Pancreas (tissue), 10 donors: ENCODE measurements at regions not wholly inside any gene's neighbourhood (a gene's known extent, or its start where the extent isn't known, plus 50 kb on each side); places are given as distances from the start of the nearest gene placed in this dataset.
A peak's percentile ranks its signal among the peaks of the same experiment; 100 is the strongest.
"Not testable (repeated sequence)": the region's sequence is repeated elsewhere in the genome, so short reads cannot be mapped to it uniquely, and the experiment has no call there.

Source experiments
- ATAC-seq, 4 donors: fragments of 200-7000 bp; cut with Tn5 transposase; one replicate each; pipeline versions ENCODE4 v1.8.0 to v1.9.1; 2020; ENCODE audit warnings: mild to moderate bottlenecking in 4 of 4, moderate library complexity in 4 of 4
- DNase-seq, 6 donors: peaks; one replicate each; pipeline ENCODE4 v3.0.0-alpha.2; 2020
- FAIRE-seq: peaks from 2 replicates; lab custom pipeline; 2012; peaks lifted over from hg19 to GRCh38; lab: Jason Lieb, UNC
- H3K27ac ChIP-seq, 4 donors: fragments of 200-600 bp; sonication (generic); 1 replicate in 3 of 4; 2 replicates in 1 of 4; pipeline versions ENCODE4 v1.5.0 to v1.8.0; 2020
- H3K27me3 ChIP-seq, 4 donors: fragments of 200-600 bp; one replicate each; pipeline ENCODE4 v1.8.0; 2021
- H3K36me3 ChIP-seq, 3 donors: fragments of 200-600 bp; sonication (generic) in 1 of 3; one replicate each; pipeline versions ENCODE4 v1.5.0 to v1.8.0; 2020 to 2021
- H3K4me1 ChIP-seq, 3 donors: fragments of 200-600 bp; one replicate each; pipeline ENCODE4 v1.8.0; 2021
- H3K4me3 ChIP-seq, 4 donors: fragments of 200-600 bp; sonication (generic) in 2 of 4; one replicate each; pipeline versions ENCODE4 v1.5.0 to v1.8.0; 2020 to 2021
- H3K9me3 ChIP-seq, 4 donors: fragments of 200-600 bp; one replicate each; pipeline ENCODE4 v1.8.0; 2021
- WGBS, 2 donors: extraction: QIAGEN DNeasy Blood & Tissue Kit; methylation state at CpG; one replicate each; pipeline ENCODE4 v1.1.7; 2013; 5-methylcytosine and 5-hydroxymethylcytosine counted together
- intact Hi-C, 3 donors: fragments of 100-400 bp; cut with DNase I; formaldehyde crosslinking; loops; one replicate each; pipeline versions ENCODE4 v1.11.1 to v1.14.2; 2022
- TF ChIP-seq, protein P1 (sequence below), 4 donors: fragments of 200-600 bp; sonication (generic) in 3 of 4; IDR thresholded peaks; one replicate each; pipeline versions ENCODE4 v1.5.0 to v1.8.0; 2021; ENCODE audit warnings: antibody characterized with exemption in 4 of 4
- donor health status: healthy with polysubstance abuse.
- donor health status: DM: no; HTN: no; CAD: no; lungs with moderate emphysema.
- donor health status: DM: no; HTN: no; CAD: no.
- donor health status: control.
- donor health status: control.
- donor health status: Bipolar disorder and iron deficiency.
- donor health status: DM: yes; HTN: yes; CAD: no.
- donor health status: DM: no; HTN: no; CAD: no.
- donor health status: DM: no; HTN: no; CAD: no.
- donor health status: DM: yes; HTN: yes; CAD: no.

GRCh38 chr10:44101082-44101481, 283.8 kb downstream of the CXCL12 start:
- Histone ChIP-seq H3K4me1 (peaks cover 4 to 7% (median 4%) of the 10 kb centered on the region in 3 donors), H3K36me3 (no peaks in the 10 kb centered on the region), H3K27ac (peak overlapping the region in 2 of 4 donors; percentile 6 to 31), H3K4me3 (no peak overlapping the region), H3K9me3 (no peaks in the 10 kb centered on the region), H3K27me3 (no peaks in the 10 kb centered on the region)
- DNase-seq (no peak), ATAC-seq (peak in 2 of 4 donors; percentile 25 to 62), FAIRE-seq (no peak)
- TF ChIP-seq, protein P1, sequence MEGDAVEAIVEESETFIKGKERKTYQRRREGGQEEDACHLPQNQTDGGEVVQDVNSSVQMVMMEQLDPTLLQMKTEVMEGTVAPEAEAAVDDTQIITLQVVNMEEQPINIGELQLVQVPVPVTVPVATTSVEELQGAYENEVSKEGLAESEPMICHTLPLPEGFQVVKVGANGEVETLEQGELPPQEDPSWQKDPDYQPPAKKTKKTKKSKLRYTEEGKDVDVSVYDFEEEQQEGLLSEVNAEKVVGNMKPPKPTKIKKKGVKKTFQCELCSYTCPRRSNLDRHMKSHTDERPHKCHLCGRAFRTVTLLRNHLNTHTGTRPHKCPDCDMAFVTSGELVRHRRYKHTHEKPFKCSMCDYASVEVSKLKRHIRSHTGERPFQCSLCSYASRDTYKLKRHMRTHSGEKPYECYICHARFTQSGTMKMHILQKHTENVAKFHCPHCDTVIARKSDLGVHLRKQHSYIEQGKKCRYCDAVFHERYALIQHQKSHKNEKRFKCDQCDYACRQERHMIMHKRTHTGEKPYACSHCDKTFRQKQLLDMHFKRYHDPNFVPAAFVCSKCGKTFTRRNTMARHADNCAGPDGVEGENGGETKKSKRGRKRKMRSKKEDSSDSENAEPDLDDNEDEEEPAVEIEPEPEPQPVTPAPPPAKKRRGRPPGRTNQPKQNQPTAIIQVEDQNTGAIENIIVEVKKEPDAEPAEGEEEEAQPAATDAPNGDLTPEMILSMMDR (IDR thresholded peaks at IDR 0.05) = no peak
- intact Hi-C loops = no loop called here
- WGBS, 2 donors = 47 to 63% methylated on average over 1 of the region's 1 CpG

DNA sequence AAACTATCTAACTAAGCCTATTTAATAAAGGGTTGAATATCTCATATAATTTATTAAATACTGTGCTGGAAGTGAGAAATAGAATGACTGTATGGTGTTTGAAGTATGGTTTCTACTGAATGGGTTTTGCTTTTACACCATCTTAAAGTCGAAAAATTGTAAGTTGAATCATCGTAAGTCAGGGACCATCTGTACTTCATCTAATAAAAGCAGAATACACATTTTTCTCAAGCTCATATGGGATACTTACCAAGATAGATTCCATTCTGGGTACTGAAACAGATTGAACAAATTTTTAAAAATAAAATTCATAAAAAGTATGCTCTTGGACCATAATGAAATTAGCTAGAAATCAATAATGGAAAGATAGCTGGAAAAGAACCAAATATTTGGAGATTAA, 285.4 kb downstream of the CXCL12 start:
- Histone ChIP-seq H3K4me3 (no peak overlapping the region), H3K9me3 (no peaks in the 10 kb centered on the region), H3K36me3 (no peaks in the 10 kb centered on the region), H3K27me3 (no peaks in the 10 kb centered on the region), H3K4me1 (peaks cover 4 to 7% (median 4%) of the 10 kb centered on the region in 3 donors), H3K27ac (no peak overlapping the region)
- FAIRE-seq = no peak
- intact Hi-C loops = no loop called here
- no peak for DNase-seq
- ATAC-seq = no peak
- TF ChIP-seq, protein P1 (IDR thresholded peaks at IDR 0.05) = no peak
- 88 to 90% methylated on average over 2 of the region's 2 CpGs for whole genome bisulfite sequencing, 2 donors

GRCh38 chr10:44096217-44096616, 288.7 kb downstream of the CXCL12 start:
- FAIRE-seq, DNase-seq, H3K27ac ChIP-seq, H3K36me3 ChIP-seq, ATAC-seq, H3K4me3 ChIP-seq, intact Hi-C loops, H3K9me3 ChIP-seq, H3K4me1 ChIP-seq, H3K27me3 ChIP-seq: not testable (repeated sequence)
- WGBS, 2 donors = 84 to 98% methylated on average over 4 of the region's 4 CpGs

DNA sequence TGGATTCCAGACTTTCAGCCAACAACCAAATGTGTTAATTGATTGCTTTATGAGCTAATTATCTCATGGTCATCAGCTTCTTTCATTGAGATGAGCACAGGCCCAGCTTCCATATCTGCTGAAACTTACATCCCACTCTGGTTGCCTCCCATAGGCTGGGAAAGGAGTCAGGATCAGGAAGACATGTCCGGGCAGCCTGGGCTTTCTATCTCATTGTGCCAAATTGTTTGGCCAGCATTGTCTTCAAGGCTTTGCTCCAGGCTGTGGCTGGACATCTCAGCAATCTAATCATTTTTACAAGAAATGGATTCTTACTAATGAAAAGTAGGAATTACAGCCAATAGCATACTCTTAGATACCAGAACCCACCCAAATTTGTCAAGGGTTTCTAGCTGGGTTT, 295.2 kb downstream of the CXCL12 start:
- 90 to 92% methylated on average over 1 of the region's 1 CpG for WGBS, 2 donors
- no peaks in the 10 kb centered on the region for H3K36me3 ChIP-seq
- DNase-seq = no peak
- no peak overlapping the region for H3K27ac ChIP-seq
- no peak for FAIRE-seq
- H3K9me3 ChIP-seq = no peaks in the 10 kb centered on the region
- peaks cover 1 to 6% (median 4%) of the 10 kb centered on the region in 3 donors for H3K4me1 ChIP-seq
- no peak overlapping the region for H3K4me3 ChIP-seq
- TF ChIP-seq, protein P1 (IDR thresholded peaks at IDR 0.05) = no peak
- no peaks in the 10 kb centered on the region for H3K27me3 ChIP-seq
- no peak for ATAC-seq
- intact Hi-C loops = no loop called here

DNA sequence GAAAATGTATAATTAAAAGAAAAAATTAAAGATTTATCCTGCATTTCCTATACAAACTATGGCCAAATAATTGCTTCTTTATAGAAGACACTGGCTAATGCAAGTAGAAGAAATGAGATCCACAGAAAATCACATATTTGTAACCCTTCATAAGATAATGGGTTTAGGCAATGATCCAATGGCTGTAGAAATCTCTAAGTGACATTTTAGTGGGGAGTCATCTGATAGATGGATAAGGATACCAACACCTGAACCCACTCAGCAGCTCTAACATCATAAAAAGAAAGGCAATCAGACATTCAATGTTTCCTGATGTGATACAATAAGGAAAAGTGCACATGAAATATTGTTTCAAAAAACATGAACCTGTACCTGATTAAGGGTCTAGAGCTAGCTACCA, 297.5 kb downstream of the CXCL12 start:
- H3K27me3 ChIP-seq = no peaks in the 10 kb centered on the region
- H3K36me3 ChIP-seq = no peaks in the 10 kb centered on the region
- DNase-seq (no peak), ATAC-seq (no peak), FAIRE-seq (no peak)
- H3K9me3 ChIP-seq = no peaks in the 10 kb centered on the region
- H3K4me1 ChIP-seq = peaks cover 11 to 16% (median 14%) of the 10 kb centered on the region in 3 donors
- intact Hi-C loops = no loop called here
- no peak overlapping the region for H3K4me3 ChIP-seq
- H3K27ac ChIP-seq = no peak overlapping the region
- TF ChIP-seq, protein P1 (IDR thresholded peaks at IDR 0.05) = no peak
